HUES64 (cell line): ENCODE measurements at regions not wholly inside any gene's neighbourhood (a gene's known extent, or its start where the extent isn't known, plus 50 kb on each side); places are given as distances from the start of the nearest gene placed in this dataset.

Experiments
- H3K27ac ChIP-seq: 2 replicates; pipeline ENCODE4 v1.7.0; 2013; ENCODE audit warnings: low read depth, low read length, inconsistent platforms
- H3K27me3 ChIP-seq: 2 replicates; pipeline ENCODE4 v1.6.1; 2013; ENCODE audit warnings: mild to moderate bottlenecking, low read length; ENCODE audit not compliant: insufficient read depth
- H3K36me3 ChIP-seq: 2 replicates; pipeline ENCODE4 v1.6.1; 2013; ENCODE audit warnings: mild to moderate bottlenecking, low read length; ENCODE audit not compliant: insufficient read depth
- H3K4me1 ChIP-seq: 2 replicates; pipeline ENCODE4 v1.6.1; 2013; ENCODE audit warnings: mild to moderate bottlenecking, low read length, moderate library complexity; ENCODE audit not compliant: insufficient read depth
- H3K4me3 ChIP-seq: 2 replicates; pipeline ENCODE4 v1.5.1; 2013; ENCODE audit warnings: mild to moderate bottlenecking, low read length, moderate library complexity
- H3K9ac ChIP-seq: 2 replicates; pipeline ENCODE4 v1.6.1; 2013; ENCODE audit warnings: mild to moderate bottlenecking, low read depth, low read length
- H3K9me3 ChIP-seq: 2 replicates; pipeline ENCODE4 v1.6.1; 2013; ENCODE audit warnings: low read depth, low read length; ENCODE audit not compliant: insufficient read depth
- WGBS: fragments of 150-250, 120-280 bp; methylation state at CpG from one replicate; pipeline ENCODE4 v1.1.7; 2013; ENCODE audit warnings: missing lambda C conversion rate; 5-methylcytosine and 5-hydroxymethylcytosine counted together

DNA sequence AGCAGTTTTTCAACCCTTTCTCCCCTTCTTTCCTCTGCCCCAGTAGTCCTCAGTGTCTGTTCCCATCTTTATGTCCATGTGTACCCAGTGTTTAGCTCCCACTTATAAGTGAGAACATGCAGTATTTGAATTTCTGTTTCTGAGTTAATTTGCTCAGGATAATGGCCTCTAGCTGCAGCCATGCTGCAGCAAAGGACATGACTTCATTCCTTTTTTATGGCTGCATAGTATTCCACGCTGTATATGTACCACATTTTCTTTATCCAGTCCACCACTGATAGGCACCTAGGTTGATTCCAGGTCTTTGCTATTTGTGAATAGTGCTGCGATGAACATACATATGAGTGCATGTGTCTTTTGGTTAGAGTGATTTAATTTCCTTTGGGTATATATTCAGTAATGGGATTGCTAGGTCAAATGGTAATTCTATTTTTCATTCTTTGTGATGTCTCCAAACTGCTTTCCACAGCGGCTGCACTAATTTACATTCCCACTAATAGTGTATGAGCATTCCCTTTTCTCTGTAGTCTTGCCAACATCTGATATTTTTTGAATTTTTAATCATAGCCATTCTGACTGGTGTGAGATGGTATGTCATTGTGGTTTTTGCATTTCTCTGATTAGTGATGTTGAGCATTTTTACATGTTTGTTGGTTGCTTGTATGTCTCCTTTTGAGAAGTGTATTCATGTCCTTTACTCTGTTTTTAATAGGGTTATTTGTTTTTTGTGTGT is 54.6 kb upstream of the ANK2 start:
- Histone ChIP-seq H3K4me3 (no peak overlapping the region), H3K27me3 (no peaks in the 10 kb centered on the region), H3K9me3 (no peaks in the 10 kb centered on the region), H3K9ac (no peak overlapping the region), H3K4me1 (peaks cover 7% of the 10 kb centered on the region; the same call in 1 of the 2 replicates), H3K27ac (no peak overlapping the region), H3K36me3 (no peaks in the 10 kb centered on the region)
- WGBS = 99% methylated on average over 3 of the region's 3 CpGs
